Glomerular visceral epithelial cell (primary cell): ENCODE measurements at regions not wholly inside any gene's neighbourhood (a gene's known extent, or its start where the extent isn't known, plus 50 kb on each side); places are given as distances from the start of the nearest gene placed in this dataset.

Experiments
- DNase-seq: peaks from one replicate; pipeline ENCODE4 v3.0.0-alpha.2; 2016; ENCODE audit errors: extremely low spot score

DNA sequence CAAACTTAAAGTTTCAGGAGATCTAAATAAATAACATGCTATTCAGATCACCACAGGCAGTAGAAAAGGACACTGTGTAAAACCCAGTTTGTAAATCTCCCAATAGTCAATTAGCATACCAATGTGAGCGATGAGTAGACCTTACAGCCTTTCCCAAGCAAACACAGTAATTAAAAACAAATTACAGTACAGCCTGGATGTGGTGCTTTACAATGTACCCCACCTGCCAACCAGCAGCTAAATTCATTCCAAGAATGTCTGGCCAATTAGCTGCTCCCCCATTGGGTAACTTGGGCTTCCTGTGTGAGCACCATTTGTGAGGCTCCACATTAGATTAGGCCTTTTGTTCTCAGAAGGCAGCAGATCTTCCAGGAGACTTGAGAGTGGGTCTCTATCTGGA, 635.0 kb downstream of the TBL1XR1 start:
- DNase-seq = no peak

GRCh38 chr3:176561826-176562225, 635.5 kb downstream of the TBL1XR1 start:
- DNase-seq = no peak

- no peak for DNase-seq
These were observed 642.3 kb downstream of the TBL1XR1 start for GRCh38 chr3:176554791-176555654.

DNA sequence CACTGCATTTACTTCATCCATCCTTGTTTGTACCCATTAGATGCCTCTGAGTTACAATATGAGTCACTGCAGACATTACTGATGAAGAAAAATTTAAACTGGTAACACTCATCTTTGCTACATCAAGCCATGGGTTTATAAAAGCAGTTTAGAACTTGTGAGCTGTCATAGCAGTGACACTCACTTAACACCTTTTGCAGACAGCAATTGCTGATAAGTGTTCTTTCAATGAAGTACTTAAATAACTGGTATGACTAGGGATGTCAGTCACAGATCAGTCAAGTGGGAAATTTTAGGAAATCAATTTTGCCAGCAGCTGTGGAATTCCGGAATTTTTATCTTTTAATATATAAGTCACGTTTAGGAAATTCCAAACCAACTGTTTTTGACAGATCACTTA, 643.0 kb downstream of the TBL1XR1 start:
- DNase-seq = no peak

- DNase-seq = no peak
These were observed 670.3 kb downstream of the TBL1XR1 start for GRCh38 chr3:176526942-176527341.

DNA sequence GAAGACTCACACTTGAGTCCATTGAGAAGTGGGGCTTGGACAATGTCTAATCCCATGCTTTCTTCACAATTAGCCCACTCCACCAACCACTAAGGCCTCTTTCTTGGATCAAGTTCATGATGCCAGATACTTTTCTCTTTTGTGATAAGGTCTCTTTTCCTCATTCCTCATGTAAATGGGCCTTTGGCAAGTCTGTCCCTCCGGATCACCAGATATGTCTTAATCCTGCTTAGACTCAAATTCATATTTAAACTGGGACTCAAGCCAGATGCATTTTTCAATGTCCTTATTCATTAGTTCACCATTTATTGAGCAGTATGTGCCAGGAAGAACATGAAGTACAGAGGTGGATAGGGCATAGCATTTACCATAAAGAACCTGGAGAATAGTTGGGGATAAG, 671.1 kb downstream of the TBL1XR1 start:
- no peak for DNase-seq

- no peak for DNase-seq
These were observed 674.2 kb downstream of the TBL1XR1 start for GRCh38 chr3:176523114-176523513.

DNA sequence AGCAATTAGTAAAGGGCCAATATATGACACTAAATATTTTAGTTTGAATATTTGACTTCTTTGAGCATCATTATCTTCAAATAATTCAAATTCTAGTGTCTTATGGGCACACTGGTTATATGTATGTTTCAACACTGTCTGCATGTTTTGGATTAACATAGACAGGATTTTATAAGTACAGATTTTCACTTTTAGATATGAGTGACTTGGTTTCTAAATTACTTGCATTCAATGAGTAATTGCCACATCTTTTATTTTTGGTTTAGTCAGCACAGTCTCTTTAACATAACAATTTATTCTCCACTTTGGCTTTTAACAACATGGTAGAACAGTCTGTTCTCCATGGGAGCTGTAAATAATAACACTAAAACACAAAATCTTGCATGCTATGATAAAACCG, 674.8 kb downstream of the TBL1XR1 start:
- no peak for DNase-seq

- no peak for DNase-seq
These were observed 675.6 kb downstream of the TBL1XR1 start for GRCh38 chr3:176521531-176522175.

GRCh38 chr3:176514297-176514696, 683.0 kb downstream of the TBL1XR1 start:
- peak; percentile 9 for DNase-seq

DNA sequence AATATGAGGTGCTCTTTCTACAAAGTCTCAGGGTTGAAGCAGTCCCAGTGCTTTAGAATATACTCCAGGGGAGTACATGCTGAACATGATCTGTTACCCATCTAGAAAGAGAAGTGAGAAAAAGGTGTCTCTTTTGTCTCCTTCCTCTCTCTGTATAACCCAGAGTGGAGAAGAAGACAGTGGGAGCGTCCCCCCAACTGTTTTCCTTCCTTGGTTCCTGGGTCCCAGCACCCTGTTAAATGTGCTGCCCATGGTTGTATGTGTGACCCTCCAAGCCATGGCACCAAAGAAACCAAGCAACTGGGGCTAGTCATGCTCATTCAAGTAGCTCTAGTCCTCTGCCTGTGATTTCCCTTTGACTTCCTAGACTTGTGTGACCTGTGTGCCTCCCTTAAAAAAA, 683.7 kb downstream of the TBL1XR1 start:
- DNase-seq = no peak

DNA sequence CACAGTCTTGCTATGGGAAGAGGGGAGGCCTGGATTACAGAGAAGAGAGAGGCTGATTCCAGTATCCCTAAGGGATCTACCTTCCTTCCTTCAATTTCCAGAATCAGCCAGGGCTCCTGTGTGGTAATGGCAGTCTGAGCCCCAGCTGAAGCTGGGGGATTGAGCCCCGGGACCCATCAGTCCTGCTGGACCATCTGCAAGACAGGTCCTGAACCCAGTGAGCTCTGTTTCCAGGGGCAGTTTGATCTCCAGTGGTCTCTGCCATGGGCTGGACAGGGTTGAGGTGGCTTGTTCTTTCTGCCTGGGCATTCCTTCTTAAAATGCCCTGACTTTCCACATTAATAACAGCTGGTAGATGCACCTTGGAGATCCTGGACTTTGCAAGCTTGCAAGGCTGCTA, 685.2 kb downstream of the TBL1XR1 start:
- no peak for DNase-seq

GRCh38 chr3:176510097-176510496, 687.2 kb downstream of the TBL1XR1 start:
- DNase-seq = no peak

DNA sequence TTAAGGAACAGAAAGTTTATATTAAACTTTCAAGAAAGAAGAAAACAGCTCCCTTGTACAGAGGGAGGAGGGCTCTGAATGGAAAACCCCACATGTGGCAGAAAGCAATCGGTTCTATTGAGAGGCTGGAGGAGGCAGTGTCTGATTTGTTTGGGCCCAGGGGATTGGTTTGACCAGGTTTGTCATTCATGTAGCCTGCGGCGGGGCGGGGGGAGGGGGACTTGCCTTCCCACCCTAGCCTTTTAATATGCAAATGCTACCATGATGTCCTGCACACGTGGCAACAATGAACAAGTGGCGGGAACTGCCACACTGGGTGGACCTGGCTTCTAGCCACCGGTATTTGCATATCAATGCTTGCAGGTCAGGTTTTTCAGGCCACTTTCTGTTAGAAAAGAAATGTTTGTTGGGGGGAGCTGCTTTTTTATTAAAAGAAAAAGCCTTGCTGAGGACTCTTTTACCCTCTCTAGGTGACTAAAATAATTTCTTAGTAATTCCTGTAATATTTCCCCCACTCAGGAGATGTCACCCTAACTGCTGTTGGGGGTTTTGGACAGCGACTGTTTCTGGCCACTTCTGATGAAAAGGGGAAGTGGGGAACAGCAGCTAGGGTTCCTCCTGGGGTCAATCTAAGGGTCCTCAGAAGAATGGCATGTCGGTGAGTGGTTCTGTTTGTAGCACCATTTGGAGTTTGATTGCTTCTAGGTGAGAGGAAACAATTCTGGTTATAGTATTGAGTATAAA, 691.2 kb downstream of the TBL1XR1 start:
- DNase-seq = no peak

DNA sequence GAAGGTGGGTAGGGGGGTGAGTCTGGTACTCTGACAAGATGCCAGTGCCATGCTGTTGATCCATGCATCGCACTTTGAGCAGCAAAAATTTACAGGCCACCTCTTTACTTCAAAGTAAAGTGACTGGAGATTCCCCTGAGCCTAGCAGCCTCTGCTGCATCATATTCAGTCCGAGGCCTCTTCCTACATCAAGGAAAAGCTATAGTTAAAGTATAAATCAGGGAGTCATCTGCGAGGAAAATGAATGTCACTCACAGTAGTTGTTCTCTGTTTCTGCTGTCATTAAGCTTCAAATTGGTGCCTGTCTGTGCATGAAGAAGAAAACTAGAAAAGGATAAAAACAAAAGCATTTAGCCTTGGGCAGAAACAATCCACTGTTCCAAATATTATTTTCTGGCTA, 706.2 kb downstream of the TBL1XR1 start:
- DNase-seq = no peak

DNA sequence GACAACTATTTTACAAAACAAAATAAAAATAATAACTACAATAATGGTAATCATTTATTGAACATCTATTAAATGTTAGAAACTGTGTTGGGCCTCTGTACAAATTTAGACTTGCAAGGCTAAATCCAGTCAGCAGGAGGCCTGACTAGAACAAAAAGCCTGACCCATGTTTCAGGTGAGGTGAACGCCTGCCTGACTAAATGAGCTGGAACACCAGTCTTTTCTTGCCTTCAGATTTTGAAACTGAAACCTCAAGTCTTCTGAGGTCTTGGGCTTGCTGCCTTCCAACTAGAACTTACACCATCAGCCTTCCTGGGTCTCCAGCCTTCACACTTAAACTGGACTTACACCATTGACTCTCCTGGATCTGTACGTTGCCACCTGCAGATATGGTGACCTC, 706.9 kb downstream of the TBL1XR1 start:
- no peak for DNase-seq

- DNase-seq = no peak
These were observed 718.0 kb downstream of the TBL1XR1 start for GRCh38 chr3:176479248-176479647.

GRCh38 chr3:176469694-176470205, 727.5 kb downstream of the TBL1XR1 start:
- peak; percentile 9 for DNase-seq

GRCh38 chr3:176463610-176464009, 733.7 kb downstream of the TBL1XR1 start:
- DNase-seq = no peak

DNA sequence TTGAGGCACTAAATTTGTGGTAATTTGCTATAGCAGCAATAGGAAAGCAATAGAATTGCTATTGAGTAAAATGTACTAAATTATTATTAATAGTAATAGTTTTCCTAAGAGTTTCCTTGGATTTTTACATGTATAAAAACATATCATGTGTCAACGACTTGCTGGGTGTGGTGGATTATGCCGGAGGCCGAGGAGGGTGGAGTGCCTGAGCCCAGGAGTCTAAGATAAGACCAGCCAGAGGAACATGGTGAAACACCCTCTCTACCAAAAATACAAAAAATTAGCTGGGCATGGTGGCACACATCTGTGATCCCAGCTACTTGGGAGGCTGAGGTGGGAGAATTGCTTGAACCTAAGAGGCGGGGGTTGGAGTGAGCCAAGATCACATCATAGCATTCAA, 749.9 kb downstream of the TBL1XR1 start:
- DNase-seq = no peak

GRCh38 chr3:176442326-176442725, 755.0 kb downstream of the TBL1XR1 start:
- no peak for DNase-seq

GRCh38 chr3:176439729-176440128, 757.6 kb downstream of the TBL1XR1 start:
- DNase-seq = no peak
